K562 (cell line): ENCODE measurements at regions not wholly inside any gene's neighbourhood (a gene's known extent, or its start where the extent isn't known, plus 50 kb on each side); places are given as distances from the start of the nearest gene placed in this dataset.
A peak's percentile ranks its signal among the peaks of the same experiment; 100 is the strongest.

Experiments
- ARID3A ChIP-seq: IDR thresholded peaks from 2 replicates; pipeline ENCODE4 v1.6.1; 2012; ENCODE audit warnings: low read depth, low read length, improper control_type of control experiment, borderline replicate concordance
- CBFA2T2 ChIP-seq: fragments of 450-650 bp; conservative IDR thresholded peaks from 2 replicates; pipeline ENCODE4 v1.6.1; 2017; ENCODE audit warnings: mild to moderate bottlenecking
- DMBX1 ChIP-seq: fragments of 250-450 bp; sonication (Bioruptor Pico); IDR thresholded peaks from 2 replicates; pipeline ENCODE4 v1.8.0; 2022; ENCODE audit warnings: inconsistent platforms, mild to moderate bottlenecking, moderate library complexity, borderline replicate concordance
- E2F3 ChIP-seq: fragments of 250-450 bp; sonication (Bioruptor Pico); IDR thresholded peaks from 2 replicates; pipeline ENCODE4 v1.4.0; 2020; ENCODE audit warnings: mild to moderate bottlenecking
- E2F5 ChIP-seq: sonication (generic); formaldehyde crosslinking; IDR thresholded peaks from 2 replicates; pipeline ENCODE4 v1.8.0; 2022; ENCODE audit warnings: mild to moderate bottlenecking, missing genetic modification reagents
- EGR1 ChIP-seq: fragments of 450-650 bp; conservative IDR thresholded peaks from 2 replicates; pipeline ENCODE4 v1.6.1; 2017; ENCODE audit warnings: mild to moderate bottlenecking
- EHMT2 ChIP-seq: fragments of 450-650 bp; IDR thresholded peaks from 2 replicates; pipeline ENCODE4 v1.6.1; 2018; ENCODE audit warnings: antibody characterized with exemption
- ELF1 ChIP-seq: fragments of 200-800 bp; sonication (Bioruptor generic); IDR thresholded peaks from 2 replicates; pipeline ENCODE4 v1.6.1; 2016; ENCODE audit warnings: missing genetic modification characterization, missing compliant biosample characterization
- NCOA1 ChIP-seq: fragments of 450-650 bp; IDR thresholded peaks from 2 replicates; pipeline ENCODE4 v1.6.1; 2016; ENCODE audit warnings: low read depth
- PHF20 ChIP-seq: fragments of 450-650 bp; IDR thresholded peaks from 2 replicates; pipeline ENCODE4 v1.6.1; 2018; ENCODE audit not compliant: partially characterized antibody
- POLR3A ChIP-seq: IDR thresholded peaks from 2 replicates; pipeline ENCODE4 v1.6.1; 2011; ENCODE audit warnings: borderline replicate concordance, mild to moderate bottlenecking, moderate library complexity; ENCODE audit not compliant: insufficient read length, insufficient read depth; ENCODE audit errors: extremely low read depth
- RERE ChIP-seq: sonication (generic); formaldehyde crosslinking; IDR thresholded peaks from 2 replicates; pipeline ENCODE4 v1.8.0; 2023; ENCODE audit warnings: missing genetic modification reagents, mild to moderate bottlenecking, borderline replicate concordance
- TBL1XR1 ChIP-seq, 2 experiments: IDR thresholded peaks; 2 replicates each; pipeline ENCODE4 v1.6.1; 2012; ENCODE audit warnings: improper control_type of control experiment in 2 of 2, low read length in 2 of 2, mild to moderate bottlenecking in 1 of 2
- TCF7 ChIP-seq: sonication (generic); IDR thresholded peaks from 2 replicates; pipeline ENCODE4 v1.6.1; 2016; ENCODE audit warnings: antibody characterized with exemption, borderline replicate concordance
- THRA ChIP-seq: fragments of 450-650 bp; IDR thresholded peaks from 2 replicates; pipeline ENCODE4 v1.6.1; 2017; ENCODE audit warnings: mild to moderate bottlenecking, moderate library complexity
- WHSC1 ChIP-seq: IDR thresholded peaks from one replicate; pipeline ENCODE4 v1.6.1; 2012; ENCODE audit warnings: low read length, control low read depth, inconsistent platforms
- ZNF239 ChIP-seq: fragments of 250-450 bp; sonication (Bioruptor Pico); IDR thresholded peaks from 2 replicates; pipeline ENCODE4 v1.4.0; 2020; ENCODE audit warnings: mild to moderate bottlenecking
- ZNF561 ChIP-seq: fragments of 450-650 bp; formaldehyde crosslinking; conservative IDR thresholded peaks from 2 replicates; pipeline ENCODE4 v1.4.0; 2020; ENCODE audit warnings: mild to moderate bottlenecking, moderate library complexity

GRCh38 chr2:111698743-111699554 lies 185.0 kb downstream of the ANAPC1 start (continued):
- no peak for TF ChIP-seq RERE
- TF ChIP-seq ZNF561 (CRISPR knock-in tag) = no peak
- no peak; a peak in 1 of 4 replicates for TF ChIP-seq TBL1XR1 (IDR thresholded peaks at IDR 0.05; ENCODE audit: low read length in 2 of 2)
- no peak for TF ChIP-seq EGR1
- no peak for TF ChIP-seq TCF7
- no peak for TF ChIP-seq THRA
- no peak for TF ChIP-seq POLR3A
- peak; percentile 91 for TF ChIP-seq ELF1 (tag)
- TF ChIP-seq PHF20 = no peak
- no peak; the same call in 1 of the 2 replicates for TF ChIP-seq ZNF239 (CRISPR knock-in tag)
- TF ChIP-seq CBFA2T2 = no peak; the same call in 1 of the 2 replicates
- peak; percentile 63; the same call in 1 of the 2 replicates for TF ChIP-seq NCOA1
- peak; percentile 68; the same call in 1 of the 2 replicates for TF ChIP-seq ARID3A
- TF ChIP-seq E2F5 = no peak
- TF ChIP-seq E2F3 (CRISPR knock-in tag) = no peak
- TF ChIP-seq WHSC1 = no peak
- TF ChIP-seq EHMT2 = peak; percentile 72
- TF ChIP-seq DMBX1 = 0 out of 2 replicates have a peak, but pooled peaks have one; percentile 58
